Hepatocyte (in vitro differentiated cells): ENCODE measurements at regions not wholly inside any gene's neighbourhood (a gene's known extent, or its start where the extent isn't known, plus 50 kb on each side); places are given as distances from the start of the nearest gene placed in this dataset.

Experiments used
- CTCF ChIP-seq: fragments of 200-600 bp; sonication (generic); IDR thresholded peaks from 2 replicates; pipeline ENCODE4 v1.5.1; 2016; ENCODE audit warnings: antibody characterized with exemption, mild to moderate bottlenecking; ENCODE audit not compliant: poor library complexity
- EZH2 ChIP-seq: fragments of 200-600 bp; sonication (generic); IDR thresholded peaks from 2 replicates; pipeline ENCODE4 v1.6.1; 2016; ENCODE audit warnings: antibody characterized with exemption, mild to moderate bottlenecking, borderline replicate concordance

DNA sequence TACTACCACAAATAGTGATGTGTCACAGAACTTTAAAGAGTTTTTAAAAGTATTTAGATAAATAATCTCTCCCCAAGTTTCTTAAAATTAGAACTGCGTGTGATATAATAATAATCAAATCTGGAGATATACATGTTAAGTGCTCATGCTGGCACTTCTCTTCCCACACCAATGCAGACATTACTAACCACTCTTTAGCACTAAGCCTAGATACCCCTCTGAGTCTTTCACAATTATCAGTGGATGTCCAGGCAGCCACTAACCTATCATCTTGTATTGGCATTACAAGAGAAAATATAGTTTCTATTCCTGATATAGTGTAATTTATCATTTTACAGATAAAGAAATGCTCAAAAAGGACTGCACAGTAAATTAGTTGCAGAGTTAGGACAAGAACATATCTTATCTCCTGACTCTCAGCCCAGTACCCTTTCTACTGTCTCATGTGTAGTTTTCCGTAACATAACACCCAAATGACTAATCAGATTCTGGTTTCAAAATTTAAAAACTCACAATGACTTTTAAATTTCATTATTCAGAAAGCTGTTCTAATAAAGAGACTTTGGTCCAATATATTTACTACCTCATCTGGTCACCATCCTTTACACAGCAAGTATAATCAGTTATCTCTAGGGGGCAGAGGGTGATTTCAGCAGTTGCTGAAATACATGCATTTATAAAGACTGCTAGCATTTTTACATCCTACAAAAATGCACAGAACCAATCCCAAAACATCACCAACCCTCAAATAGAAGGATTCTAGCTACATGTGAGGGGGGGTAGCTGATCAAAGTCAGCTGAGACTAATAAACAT, 215.5 kb upstream of the MCHR2 start:
- TF ChIP-seq CTCF (no peak), EZH2 (no peak)
